WTC11 (cell line): ENCODE measurements at regions not wholly inside any gene's neighbourhood (a gene's known extent, or its start where the extent isn't known, plus 50 kb on each side); places are given as distances from the start of the nearest gene placed in this dataset.

ENCODE experiments used
- ATAC-seq: fragments of 200-7000 bp; cut with Tn5 transposase; 2 replicates; pipeline ENCODE4 v1.10.0; 2021; ENCODE audit warnings: mild to moderate bottlenecking, moderate library complexity
- CTCF ChIA-PET: fragments of 300-600 bp; sonication (Branson Sonifier 250); formaldehyde crosslinking; loops from one replicate; lab custom pipeline; 2021; ENCODE audit warnings: antibody characterized with exemption; lab: Charles Lee
- POLR2A ChIA-PET: fragments of 350-600 bp; sonication (Branson Sonifier 250); formaldehyde crosslinking; loops from one replicate; lab custom pipeline; 2021; ENCODE audit warnings: antibody characterized with exemption; lab: Charles Lee
- DNase-seq: peaks from one replicate; pipeline ENCODE4 v3.0.0; 2021; ENCODE audit warnings: low spot score
- H3K27ac Mint-ChIP-seq: 2 replicates; pipeline ENCODE4 v1.8.0; 2021; ENCODE audit warnings: mixed read lengths
- H3K27me3 Mint-ChIP-seq: 2 replicates; pipeline ENCODE4 v1.8.0; 2021; ENCODE audit warnings: low read depth, mild to moderate bottlenecking, moderate library complexity, mixed read lengths
- H3K36me3 Mint-ChIP-seq: 2 replicates; pipeline ENCODE4 v1.8.0; 2021; ENCODE audit warnings: mixed read lengths
- H3K4me1 Mint-ChIP-seq: 2 replicates; pipeline ENCODE4 v1.8.0; 2022; ENCODE audit warnings: mixed read lengths
- H3K4me3 Mint-ChIP-seq: 2 replicates; pipeline ENCODE4 v1.8.0; 2021; ENCODE audit warnings: mild to moderate bottlenecking, moderate library complexity, mixed read lengths
- H3K9me3 Mint-ChIP-seq: 2 replicates; pipeline ENCODE4 v1.8.0; 2021; ENCODE audit warnings: mixed read lengths
- CREM ChIP-seq: sonication (generic); formaldehyde crosslinking; IDR thresholded peaks from 2 replicates; pipeline ENCODE4 v1.8.1; 2022; ENCODE audit warnings: mild to moderate bottlenecking, missing genetic modification reagents, moderate library complexity
- HMGA2 ChIP-seq: fragments of 250-450 bp; sonication (Bioruptor Pico); IDR thresholded peaks from 2 replicates; pipeline ENCODE4 v1.4.0; 2021; ENCODE audit warnings: mild to moderate bottlenecking, moderate library complexity
- JUN ChIP-seq: sonication (generic); formaldehyde crosslinking; IDR thresholded peaks from 2 replicates; pipeline ENCODE4 v1.8.0; 2023; ENCODE audit warnings: mild to moderate bottlenecking, missing genetic modification reagents
- NFYB ChIP-seq: sonication (generic); formaldehyde crosslinking; conservative IDR thresholded peaks from 2 replicates; pipeline ENCODE4 v1.8.0; 2022; ENCODE audit warnings: low read depth, missing genetic modification reagents
- TP53 ChIP-seq: sonication (generic); formaldehyde crosslinking; IDR thresholded peaks from 2 replicates; pipeline ENCODE4 v1.8.1; 2023; ENCODE audit warnings: mild to moderate bottlenecking, missing genetic modification reagents
- ZBTB21 ChIP-seq: sonication (generic); formaldehyde crosslinking; IDR thresholded peaks from 2 replicates; pipeline ENCODE4 v1.8.1; 2023; ENCODE audit warnings: mild to moderate bottlenecking, missing genetic modification reagents, borderline replicate concordance
- ZNF263 ChIP-seq: sonication (generic); formaldehyde crosslinking; IDR thresholded peaks from 2 replicates; pipeline ENCODE4 v1.8.1; 2022; ENCODE audit warnings: low read depth, mild to moderate bottlenecking, moderate library complexity, missing genetic modification reagents
- ZNF317 ChIP-seq: sonication (generic); formaldehyde crosslinking; IDR thresholded peaks from 2 replicates; pipeline ENCODE4 v1.8.1; 2023; ENCODE audit warnings: low read depth, mild to moderate bottlenecking, moderate library complexity, missing genetic modification reagents, borderline replicate concordance
- TF ChIP-seq, protein P1 (sequence below): sonication (generic); formaldehyde crosslinking; IDR thresholded peaks from 2 replicates; pipeline ENCODE4 v1.8.1; 2022; ENCODE audit warnings: missing genetic modification reagents, borderline replicate concordance
- TF ChIP-seq, protein P2 (sequence below): sonication (generic); formaldehyde crosslinking; IDR thresholded peaks from 2 replicates; pipeline ENCODE4 v1.8.1; 2023; ENCODE audit warnings: mild to moderate bottlenecking, moderate library complexity, missing genetic modification reagents
- TF ChIP-seq, protein P3 (sequence below): sonication (generic); formaldehyde crosslinking; IDR thresholded peaks from 2 replicates; pipeline ENCODE4 v1.8.1; 2023; ENCODE audit warnings: mild to moderate bottlenecking, missing genetic modification reagents, moderate library complexity
- TF ChIP-seq, protein P4 (sequence below): sonication (generic); formaldehyde crosslinking; conservative IDR thresholded peaks from 2 replicates; pipeline ENCODE4 v1.8.1; 2022; ENCODE audit warnings: mild to moderate bottlenecking, missing genetic modification reagents
- TF ChIP-seq, protein P5 (sequence below): sonication (generic); formaldehyde crosslinking; IDR thresholded peaks from 2 replicates; pipeline ENCODE4 v1.8.0; 2022; ENCODE audit warnings: mild to moderate bottlenecking, missing genetic modification reagents
- TF ChIP-seq, protein P6 (sequence below): sonication (generic); formaldehyde crosslinking; IDR thresholded peaks from 2 replicates; pipeline ENCODE4 v1.8.0; 2022; ENCODE audit warnings: mild to moderate bottlenecking, missing genetic modification reagents

DNA sequence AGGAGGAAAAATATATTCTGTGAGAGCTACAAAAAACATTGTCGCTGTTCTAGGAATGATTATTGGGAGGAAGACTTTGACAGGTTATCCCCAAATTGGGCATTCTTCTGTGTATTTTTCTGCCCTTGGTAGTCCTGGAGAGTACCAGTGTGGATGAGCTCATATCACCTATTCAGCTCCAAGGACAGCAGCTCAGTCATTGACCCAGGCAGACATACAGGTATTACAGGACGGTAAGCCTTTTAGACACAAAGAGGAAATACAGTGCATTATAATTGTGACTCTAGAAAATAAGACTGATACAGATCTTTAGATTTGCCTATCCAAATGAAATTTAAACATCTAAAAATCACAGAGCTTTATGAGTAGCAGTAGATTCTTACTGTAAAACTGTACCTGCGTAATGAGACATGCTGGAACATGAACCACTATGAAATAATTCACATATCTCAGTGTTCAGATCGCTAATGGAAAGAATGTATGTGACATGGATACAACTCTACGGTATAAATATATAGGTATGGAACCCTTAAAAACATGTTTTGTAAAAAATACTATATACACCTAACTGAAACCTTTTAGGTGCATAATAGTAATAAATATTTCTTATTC lies 56.0 kb downstream of the PLK2 start:
- Mint-ChIP-seq H3K27me3 (peaks cover 6% of the 10 kb centered on the region), H3K9me3 (peaks cover 3% of the 10 kb centered on the region; the same call in 1 of the 2 replicates), H3K27ac (no peak overlapping the region), H3K36me3 (no peaks in the 10 kb centered on the region; the same call in 1 of the 2 replicates), H3K4me1 (peaks cover 63% of the 10 kb centered on the region), H3K4me3 (no peak overlapping the region)
- ATAC-seq = no peak
- no peak for TF ChIP-seq ZBTB21 (CRISPR knock-in tag)
- ChIA-PET CTCF (no interaction called here), POLR2A (no interaction called here)
- DNase-seq = no peak

DNA sequence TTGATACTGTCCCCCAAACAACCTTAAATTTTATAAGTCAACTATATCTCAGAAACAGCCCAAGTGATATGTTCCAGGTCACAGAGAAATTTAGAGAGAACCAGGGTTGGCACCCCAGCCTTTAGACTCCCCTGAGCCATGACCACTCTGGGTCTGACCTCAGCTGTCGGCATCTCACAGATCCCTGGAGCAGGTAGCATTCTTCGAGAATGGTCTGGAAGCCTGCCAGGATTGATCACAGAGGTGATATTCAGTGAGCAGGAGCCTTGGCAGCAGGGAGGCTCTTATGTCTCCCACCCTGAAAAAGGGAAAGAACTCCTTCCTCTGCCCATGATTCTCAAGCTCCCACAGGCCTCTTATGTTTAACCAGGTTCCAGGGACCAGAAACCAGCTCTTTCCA lies 58.2 kb downstream of the PLK2 start:
- CTCF ChIA-PET = no interaction called here
- no peaks in the 10 kb centered on the region for H3K9me3 Mint-ChIP-seq
- DNase-seq = no peak
- H3K36me3 Mint-ChIP-seq = no peaks in the 10 kb centered on the region
- no peak overlapping the region for H3K4me3 Mint-ChIP-seq
- TF ChIP-seq JUN (CRISPR knock-in tag) = no peak
- TF ChIP-seq ZNF317 (CRISPR knock-in tag) = no peak
- TF ChIP-seq, protein P1, sequence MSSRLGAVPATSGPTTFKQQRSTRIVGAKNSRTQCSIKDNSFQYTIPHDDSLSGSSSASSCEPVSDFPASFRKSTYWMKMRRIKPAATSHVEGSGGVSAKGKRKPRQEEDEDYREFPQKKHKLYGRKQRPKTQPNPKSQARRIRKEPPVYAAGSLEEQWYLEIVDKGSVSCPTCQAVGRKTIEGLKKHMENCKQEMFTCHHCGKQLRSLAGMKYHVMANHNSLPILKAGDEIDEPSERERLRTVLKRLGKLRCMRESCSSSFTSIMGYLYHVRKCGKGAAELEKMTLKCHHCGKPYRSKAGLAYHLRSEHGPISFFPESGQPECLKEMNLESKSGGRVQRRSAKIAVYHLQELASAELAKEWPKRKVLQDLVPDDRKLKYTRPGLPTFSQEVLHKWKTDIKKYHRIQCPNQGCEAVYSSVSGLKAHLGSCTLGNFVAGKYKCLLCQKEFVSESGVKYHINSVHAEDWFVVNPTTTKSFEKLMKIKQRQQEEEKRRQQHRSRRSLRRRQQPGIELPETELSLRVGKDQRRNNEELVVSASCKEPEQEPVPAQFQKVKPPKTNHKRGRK = no peak
- TF ChIP-seq, protein P2, sequence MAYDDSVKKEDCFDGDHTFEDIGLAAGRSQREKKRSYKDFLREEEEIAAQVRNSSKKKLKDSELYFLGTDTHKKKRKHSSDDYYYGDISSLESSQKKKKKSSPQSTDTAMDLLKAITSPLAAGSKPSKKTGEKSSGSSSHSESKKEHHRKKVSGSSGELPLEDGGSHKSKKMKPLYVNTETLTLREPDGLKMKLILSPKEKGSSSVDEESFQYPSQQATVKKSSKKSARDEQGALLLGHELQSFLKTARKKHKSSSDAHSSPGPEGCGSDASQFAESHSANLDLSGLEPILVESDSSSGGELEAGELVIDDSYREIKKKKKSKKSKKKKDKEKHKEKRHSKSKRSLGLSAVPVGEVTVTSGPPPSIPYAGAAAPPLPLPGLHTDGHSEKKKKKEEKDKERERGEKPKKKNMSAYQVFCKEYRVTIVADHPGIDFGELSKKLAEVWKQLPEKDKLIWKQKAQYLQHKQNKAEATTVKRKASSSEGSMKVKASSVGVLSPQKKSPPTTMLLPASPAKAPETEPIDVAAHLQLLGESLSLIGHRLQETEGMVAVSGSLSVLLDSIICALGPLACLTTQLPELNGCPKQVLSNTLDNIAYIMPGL = no peak
- no peak for TF ChIP-seq TP53 (CRISPR knock-in tag)
- TF ChIP-seq CREM (CRISPR knock-in tag) = no peak
- TF ChIP-seq, protein P3, sequence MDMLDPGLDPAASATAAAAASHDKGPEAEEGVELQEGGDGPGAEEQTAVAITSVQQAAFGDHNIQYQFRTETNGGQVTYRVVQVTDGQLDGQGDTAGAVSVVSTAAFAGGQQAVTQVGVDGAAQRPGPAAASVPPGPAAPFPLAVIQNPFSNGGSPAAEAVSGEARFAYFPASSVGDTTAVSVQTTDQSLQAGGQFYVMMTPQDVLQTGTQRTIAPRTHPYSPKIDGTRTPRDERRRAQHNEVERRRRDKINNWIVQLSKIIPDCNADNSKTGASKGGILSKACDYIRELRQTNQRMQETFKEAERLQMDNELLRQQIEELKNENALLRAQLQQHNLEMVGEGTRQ = no peak
- TF ChIP-seq HMGA2 (CRISPR knock-in tag) = no peak
- TF ChIP-seq, protein P4, sequence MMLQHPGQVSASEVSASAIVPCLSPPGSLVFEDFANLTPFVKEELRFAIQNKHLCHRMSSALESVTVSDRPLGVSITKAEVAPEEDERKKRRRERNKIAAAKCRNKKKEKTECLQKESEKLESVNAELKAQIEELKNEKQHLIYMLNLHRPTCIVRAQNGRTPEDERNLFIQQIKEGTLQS (CRISPR knock-in tag) = no peak
- TF ChIP-seq ZNF263 (CRISPR knock-in tag) = no peak
- TF ChIP-seq, protein P5, sequence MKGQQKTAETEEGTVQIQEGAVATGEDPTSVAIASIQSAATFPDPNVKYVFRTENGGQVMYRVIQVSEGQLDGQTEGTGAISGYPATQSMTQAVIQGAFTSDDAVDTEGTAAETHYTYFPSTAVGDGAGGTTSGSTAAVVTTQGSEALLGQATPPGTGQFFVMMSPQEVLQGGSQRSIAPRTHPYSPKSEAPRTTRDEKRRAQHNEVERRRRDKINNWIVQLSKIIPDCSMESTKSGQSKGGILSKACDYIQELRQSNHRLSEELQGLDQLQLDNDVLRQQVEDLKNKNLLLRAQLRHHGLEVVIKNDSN (CRISPR knock-in tag) = no peak
- TF ChIP-seq NFYB (CRISPR knock-in tag) = no peak
- TF ChIP-seq, all 79 proteins: peak for 0
- Mint-ChIP-seq H3K4me1 (peaks cover 43% of the 10 kb centered on the region), H3K27ac (no peak overlapping the region), H3K27me3 (no peaks in the 10 kb centered on the region; the same call in 1 of the 2 replicates)
- ATAC-seq = no peak
- POLR2A ChIA-PET = no interaction called here

DNA sequence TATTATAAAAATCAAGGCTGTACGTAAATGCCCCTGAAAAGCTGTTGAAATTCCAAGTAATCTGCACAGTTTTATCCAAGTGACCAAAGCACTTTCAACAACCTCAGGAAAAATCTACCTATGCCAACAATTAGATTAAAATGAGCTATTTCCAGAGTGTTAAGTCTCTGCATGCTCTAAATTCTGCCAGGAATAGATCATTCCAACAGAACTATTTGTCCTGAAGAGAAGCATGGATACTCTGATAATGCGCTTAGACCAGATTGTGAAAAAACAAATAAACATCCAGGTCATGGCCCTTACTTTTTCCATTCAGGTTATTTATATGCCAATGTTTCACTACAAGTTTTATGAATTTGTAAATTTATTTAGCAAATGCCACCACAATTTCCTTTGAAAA lies 59.1 kb downstream of the PLK2 start:
- CTCF ChIA-PET = no interaction called here
- H3K36me3 Mint-ChIP-seq = no peaks in the 10 kb centered on the region
- H3K4me1 Mint-ChIP-seq = peaks cover 34% of the 10 kb centered on the region
- DNase-seq = no peak
- TF ChIP-seq, protein P5 (CRISPR knock-in tag) = no peak
- TF ChIP-seq, protein P6, sequence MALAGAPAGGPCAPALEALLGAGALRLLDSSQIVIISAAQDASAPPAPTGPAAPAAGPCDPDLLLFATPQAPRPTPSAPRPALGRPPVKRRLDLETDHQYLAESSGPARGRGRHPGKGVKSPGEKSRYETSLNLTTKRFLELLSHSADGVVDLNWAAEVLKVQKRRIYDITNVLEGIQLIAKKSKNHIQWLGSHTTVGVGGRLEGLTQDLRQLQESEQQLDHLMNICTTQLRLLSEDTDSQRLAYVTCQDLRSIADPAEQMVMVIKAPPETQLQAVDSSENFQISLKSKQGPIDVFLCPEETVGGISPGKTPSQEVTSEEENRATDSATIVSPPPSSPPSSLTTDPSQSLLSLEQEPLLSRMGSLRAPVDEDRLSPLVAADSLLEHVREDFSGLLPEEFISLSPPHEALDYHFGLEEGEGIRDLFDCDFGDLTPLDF = no peak
- H3K27ac Mint-ChIP-seq = no peak overlapping the region
- POLR2A ChIA-PET = interaction anchor here (1.0 kb wide), 1 partner anchor 13 kb away, joined by 3 read pairs; no protein-coding TSS in a partner anchor
- no peaks in the 10 kb centered on the region for H3K9me3 Mint-ChIP-seq
- no peaks in the 10 kb centered on the region; the same call in 1 of the 2 replicates for H3K27me3 Mint-ChIP-seq
- ATAC-seq = no peak
- no peak overlapping the region for H3K4me3 Mint-ChIP-seq
